ENCODE measurements at regions not wholly inside any gene's neighbourhood (a gene's known extent, or its start where the extent isn't known, plus 50 kb on each side); places are given as distances from the start of the nearest gene placed in this dataset.
"Not testable (repeated sequence)": the region's sequence is repeated elsewhere in the genome, so short reads cannot be mapped to it uniquely, and the experiment has no call there.

- no peak for DNase-seq
Measured at GRCh38 chr21:27578741-27579265, 611.9 kb upstream of the ADAMTS5 start.

DNA sequence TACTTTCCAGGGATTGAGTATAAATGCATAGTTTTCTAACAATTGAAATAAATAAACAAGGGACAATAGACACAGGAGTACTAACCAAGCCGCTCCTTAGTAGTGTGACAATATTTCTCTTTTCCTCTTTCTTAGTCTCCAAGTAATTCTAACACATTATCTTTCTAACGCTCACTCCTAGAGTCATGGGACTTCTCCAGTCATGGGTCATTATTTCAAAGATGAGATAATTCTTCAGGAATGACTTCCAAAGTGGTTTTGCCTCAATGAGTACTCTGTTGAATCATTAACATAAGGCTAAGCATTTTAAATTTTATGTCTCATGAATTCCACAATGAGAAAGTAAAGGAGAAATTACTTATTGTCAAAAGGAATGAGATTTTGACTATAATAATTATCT lies 605.8 kb upstream of the ADAMTS5 start:
- no peak for DNase-seq

GRCh38 chr21:27571706-27572105 lies 604.8 kb upstream of the ADAMTS5 start:
- DNase-seq: no peak

DNA sequence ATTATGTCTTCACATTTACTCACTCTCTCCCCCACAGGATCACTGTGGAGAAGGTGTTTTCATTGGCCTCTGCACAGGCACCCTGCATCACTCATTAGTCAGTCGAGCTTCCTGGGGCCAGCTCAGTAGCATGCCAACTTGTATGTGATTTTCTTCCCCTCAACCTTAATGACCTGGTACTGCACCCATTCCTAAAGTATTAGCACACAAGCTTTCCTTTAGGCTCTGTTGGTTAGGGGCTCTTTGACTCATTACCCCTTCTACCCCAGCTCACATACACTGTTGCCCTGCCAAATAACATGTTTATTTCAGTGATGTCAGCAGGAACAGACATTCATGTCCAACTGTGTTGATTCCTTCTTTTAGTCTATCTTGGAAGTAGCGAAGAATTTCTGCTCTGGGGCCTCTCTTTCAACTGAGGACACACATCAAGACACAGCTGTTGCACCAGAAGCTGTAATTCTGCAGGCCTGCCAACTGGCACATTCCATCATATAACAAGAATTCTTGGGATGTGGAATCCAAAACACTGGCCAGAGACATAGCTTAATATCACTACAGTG lies 603.5 kb upstream of the ADAMTS5 start:
- no peak for DNase-seq

DNA sequence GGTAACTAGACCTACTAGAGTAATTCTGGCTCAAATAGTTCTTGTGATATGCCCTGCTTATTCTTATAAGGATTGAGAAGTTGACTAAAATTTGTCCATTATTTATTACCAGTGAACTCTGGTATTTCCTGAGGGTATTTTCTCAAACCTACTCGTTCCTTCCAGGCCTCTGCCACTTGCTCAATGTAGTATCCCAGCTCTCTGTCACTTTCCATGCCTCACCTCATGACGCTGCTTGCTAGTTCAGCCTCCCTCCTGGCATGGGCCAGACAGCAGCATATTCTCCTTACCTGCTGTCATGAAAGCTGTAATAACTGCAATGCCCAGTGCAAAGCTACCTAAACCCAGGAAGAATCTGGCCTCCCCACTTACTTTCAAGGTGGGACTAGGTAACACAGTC lies 602.9 kb upstream of the ADAMTS5 start:
- no peak for DNase-seq

- DNase-seq: no peak
Measured at GRCh38 chr21:27569091-27569490, 602.2 kb upstream of the ADAMTS5 start.

GRCh38 chr21:27567381-27567780 lies 600.5 kb upstream of the ADAMTS5 start:
- no peak for DNase-seq

DNA sequence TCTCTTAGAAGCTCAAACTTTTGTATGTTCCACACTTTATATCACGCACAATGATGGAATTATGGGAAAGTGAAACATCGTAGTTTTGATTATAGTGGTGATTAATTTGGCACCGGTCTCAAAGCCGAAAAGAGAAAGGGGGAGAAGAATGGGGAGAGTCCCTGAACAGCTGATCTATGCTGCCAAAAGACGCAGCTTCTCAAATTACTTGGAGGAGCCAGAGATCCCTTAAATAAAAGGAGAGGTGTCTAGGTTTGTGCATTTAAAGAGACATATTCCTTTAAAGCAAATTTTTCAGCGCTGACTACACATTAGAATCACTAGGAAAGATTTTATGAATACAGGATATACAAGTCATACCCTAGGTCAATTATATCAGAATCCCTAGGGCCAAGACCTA lies 599.6 kb upstream of the ADAMTS5 start:
- DNase-seq: no peak

GRCh38 chr21:27565364-27565763 lies 598.5 kb upstream of the ADAMTS5 start:
- no peak for DNase-seq

DNA sequence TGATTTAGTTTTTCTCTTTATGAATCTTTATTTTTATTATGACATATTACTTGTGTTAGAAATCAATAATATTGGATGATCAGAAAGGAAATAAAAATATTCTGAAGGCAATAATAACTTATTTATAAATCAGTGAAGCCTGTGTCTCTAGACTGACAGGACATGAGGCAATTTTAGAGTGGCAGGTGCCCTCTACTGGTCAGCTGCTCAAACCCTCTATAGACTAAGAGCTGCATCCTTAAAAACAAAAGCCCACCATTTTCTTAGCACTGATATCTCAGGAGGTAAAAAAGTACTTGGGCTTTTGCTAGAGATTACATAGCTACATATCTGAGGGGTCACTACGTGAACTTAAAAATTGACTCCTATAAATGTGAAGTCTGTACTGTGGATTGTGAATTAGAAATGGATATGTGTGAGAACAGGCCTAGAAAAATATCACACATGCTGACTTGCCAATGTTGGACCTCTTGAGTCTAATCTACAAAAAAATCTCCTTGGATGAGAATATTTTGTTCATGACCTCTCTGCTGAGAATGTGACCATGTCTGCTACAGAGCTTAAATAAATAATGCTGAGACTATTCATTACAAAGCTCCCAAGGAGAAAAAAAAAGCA lies 597.9 kb upstream of the ADAMTS5 start:
- no peak for DNase-seq

- no peak for DNase-seq
Measured at GRCh38 chr21:27562303-27562702, 595.4 kb upstream of the ADAMTS5 start.

DNA sequence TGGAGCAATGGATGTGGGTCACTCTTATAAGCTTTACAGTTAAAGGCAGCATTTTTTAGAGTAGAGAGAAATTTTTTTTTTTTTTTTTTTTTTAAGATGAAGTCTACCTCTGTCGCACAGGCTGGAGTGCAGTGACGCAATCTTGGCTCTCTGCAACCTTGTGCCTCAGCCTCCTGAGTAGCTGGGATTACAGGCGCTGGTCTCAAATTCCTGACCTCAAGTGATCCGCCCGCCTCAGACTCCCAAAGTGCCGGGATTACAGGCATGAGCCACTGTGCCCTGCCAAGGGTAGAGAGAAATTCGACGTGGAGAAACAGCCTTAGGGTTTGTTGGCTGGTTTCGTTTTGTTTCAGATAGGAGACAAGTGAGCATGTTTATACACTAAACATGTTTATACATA lies 594.2 kb upstream of the ADAMTS5 start:
- DNase-seq: no peak

DNA sequence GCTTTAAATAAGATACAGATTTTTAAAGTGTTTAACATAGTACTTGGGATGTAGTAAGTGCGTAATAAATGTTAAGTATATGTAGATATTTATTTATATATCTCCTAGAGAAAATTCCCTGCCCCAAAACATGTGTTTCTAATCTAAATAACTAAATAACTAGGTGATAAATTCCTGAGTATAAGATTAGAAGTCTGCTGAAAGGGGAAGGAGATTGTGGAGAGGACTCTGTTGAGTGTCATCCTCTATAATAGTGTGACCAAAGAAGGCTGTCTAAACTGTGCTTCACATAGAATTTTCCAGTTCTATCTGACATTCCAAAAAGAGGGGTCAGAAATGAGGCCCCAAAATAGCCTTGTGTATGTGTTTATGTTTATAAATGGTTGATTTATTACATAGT lies 590.5 kb upstream of the ADAMTS5 start:
- no peak for DNase-seq

DNA sequence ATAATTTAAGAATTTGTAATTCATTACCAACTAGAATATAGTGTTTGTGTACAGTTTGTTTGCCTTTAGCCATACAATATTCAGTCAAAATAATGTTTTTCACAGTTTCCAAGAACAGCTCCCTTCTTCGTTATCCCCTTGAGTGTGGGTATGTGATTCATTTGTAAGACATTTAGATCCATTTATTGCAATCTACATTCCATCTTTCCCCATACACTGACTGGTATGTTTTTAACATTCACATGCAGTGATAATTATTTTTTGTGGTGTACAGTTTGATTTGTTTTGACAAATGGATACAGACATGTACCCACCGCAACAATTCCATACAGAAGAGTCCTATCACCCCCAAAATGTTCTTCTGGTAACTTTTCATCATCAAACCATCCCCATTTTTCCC lies 589.1 kb upstream of the ADAMTS5 start:
- no peak for DNase-seq

GRCh38 chr21:27550287-27550686 lies 583.4 kb upstream of the ADAMTS5 start:
- DNase-seq: no peak

GRCh38 chr21:27548486-27548885 lies 581.6 kb upstream of the ADAMTS5 start:
- no peak for DNase-seq

DNA sequence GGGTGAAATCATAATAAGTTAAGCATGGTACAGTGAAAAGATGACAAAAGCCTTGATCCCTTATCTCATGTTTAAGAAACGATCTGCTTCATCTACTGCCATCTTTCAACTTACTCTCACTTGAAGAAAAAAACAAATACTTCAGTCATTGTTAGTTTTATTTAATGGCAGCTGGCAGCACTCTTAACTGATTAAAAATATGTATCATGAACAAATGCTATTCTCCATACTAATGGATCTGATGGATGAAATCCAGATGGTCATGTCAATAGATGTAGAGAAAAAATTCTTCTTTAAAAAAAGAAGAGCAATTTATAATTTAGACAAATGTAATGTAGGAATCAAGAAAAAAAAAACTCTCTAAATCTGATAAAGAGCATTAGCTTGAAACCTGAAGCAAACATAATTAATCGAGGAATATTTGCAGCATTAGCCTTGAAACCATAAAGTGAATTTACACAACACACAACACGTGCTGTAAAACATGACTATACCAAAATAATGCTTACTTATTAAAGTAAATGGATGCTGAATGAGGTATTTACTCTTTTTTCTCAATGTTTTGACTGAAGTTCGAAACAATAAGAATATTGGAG lies 579.0 kb upstream of the ADAMTS5 start:
- DNase-seq: no peak

GRCh38 chr21:27542126-27542525 lies 575.2 kb upstream of the ADAMTS5 start:
- not testable (repeated sequence) for DNase-seq

DNA sequence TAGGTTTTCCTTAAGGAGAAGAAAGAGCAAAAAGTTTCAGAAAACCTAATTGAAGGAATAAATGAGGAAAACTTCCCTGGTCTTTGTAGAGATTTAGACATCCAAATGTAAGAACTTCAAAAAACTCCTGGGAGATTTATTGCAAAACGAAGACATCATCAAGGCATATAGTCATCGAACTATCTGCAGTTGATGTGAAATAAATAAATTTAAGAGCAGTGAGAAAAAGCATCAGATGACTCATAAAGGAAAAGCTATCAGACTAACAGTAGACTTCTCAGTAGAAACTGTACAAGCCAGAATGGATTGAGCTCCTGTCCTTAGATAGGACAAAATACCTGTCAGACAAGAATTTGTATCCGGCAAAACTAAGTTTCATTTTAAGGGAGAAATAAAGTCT lies 569.4 kb upstream of the ADAMTS5 start:
- no peak for DNase-seq

DNA sequence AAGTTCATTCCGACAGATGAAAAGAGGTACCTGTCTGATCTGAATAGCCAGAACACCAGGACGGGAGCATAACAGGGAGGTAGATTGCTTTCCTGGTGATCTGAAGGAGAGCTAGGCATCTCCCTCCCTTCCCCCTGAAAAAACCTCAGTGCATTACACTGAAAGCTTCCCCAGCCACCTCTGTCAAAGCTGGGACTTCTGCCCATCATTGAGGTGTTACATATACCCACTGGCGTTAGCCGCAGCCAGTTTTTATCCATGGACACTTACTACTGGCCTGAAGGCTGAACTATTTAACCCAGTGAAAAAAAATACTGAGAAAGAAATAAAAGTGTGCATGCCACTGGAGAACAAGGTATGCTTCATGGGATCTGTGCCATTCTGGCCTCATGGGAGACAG lies 568.3 kb upstream of the ADAMTS5 start:
- DNase-seq: no peak

GRCh38 chr21:27534206-27534605 lies 567.3 kb upstream of the ADAMTS5 start:
- DNase-seq: no peak

GRCh38 chr21:27532076-27532475 lies 565.2 kb upstream of the ADAMTS5 start:
- no peak for DNase-seq

DNA sequence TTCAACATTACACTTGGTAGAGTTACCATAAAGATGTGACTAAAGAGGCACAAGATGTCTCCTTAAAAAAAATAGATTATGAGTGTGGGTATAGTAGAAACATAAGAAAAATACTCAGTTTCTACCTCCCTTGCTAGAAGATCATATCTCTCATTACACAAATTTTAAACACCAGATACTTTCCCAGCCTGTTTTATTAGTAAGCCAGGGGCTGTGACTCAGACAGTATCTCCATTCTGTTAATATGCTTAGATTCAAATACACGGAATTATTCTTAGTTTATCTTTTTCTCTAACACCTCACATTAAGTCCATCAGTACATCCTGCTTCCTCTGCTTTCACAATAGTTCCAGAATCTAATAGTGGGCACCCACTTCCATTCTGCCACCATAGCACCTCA lies 561.8 kb upstream of the ADAMTS5 start:
- DNase-seq: no peak

DNA sequence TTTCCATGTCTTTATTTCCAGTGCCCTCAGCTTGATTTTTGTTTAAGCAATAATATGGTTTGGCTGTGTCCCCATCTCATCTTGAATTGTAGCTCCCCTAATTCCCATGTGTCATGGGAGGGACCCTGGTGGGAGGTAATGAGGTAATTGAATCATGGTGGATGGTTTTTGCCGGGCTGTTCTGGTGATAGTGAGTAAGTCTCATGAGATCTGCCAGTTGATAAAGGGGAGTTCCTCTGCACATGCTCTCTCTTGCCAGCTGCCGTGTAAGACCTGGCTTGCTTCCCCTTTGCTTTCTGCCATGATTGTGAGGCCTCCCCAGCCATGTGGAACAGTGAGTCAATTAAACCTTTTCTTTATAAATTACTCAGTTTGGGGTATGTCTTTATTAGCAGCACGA lies 559.6 kb upstream of the ADAMTS5 start:
- DNase-seq: no peak

GRCh38 chr21:27525780-27526179 lies 558.9 kb upstream of the ADAMTS5 start:
- DNase-seq: no peak
